Endothelial cell (in vitro differentiated cells): ENCODE measurements at regions not wholly inside any gene's neighbourhood (a gene's known extent, or its start where the extent isn't known, plus 50 kb on each side); places are given as distances from the start of the nearest gene placed in this dataset.

Source experiments
- DNase-seq: peaks from one replicate; pipeline ENCODE4 v3.0.0; 2021; ENCODE audit warnings: low spot score
- H3K27ac Mint-ChIP-seq: one replicate; pipeline ENCODE4 v1.8.0; 2021; ENCODE audit warnings: mixed read lengths, inconsistent platforms; ENCODE audit not compliant: unreplicated experiment
- H3K27me3 Mint-ChIP-seq: one replicate; pipeline ENCODE4 v1.8.0; 2021; ENCODE audit warnings: mild to moderate bottlenecking, moderate library complexity, mixed read lengths, inconsistent platforms; ENCODE audit not compliant: unreplicated experiment
- H3K36me3 Mint-ChIP-seq: one replicate; pipeline ENCODE4 v1.8.0; 2021; ENCODE audit warnings: mild to moderate bottlenecking, low read depth, mixed read lengths, inconsistent platforms; ENCODE audit not compliant: unreplicated experiment
- H3K4me1 Mint-ChIP-seq: one replicate; pipeline ENCODE4 v1.8.0; 2021; ENCODE audit warnings: mild to moderate bottlenecking, mixed read lengths, inconsistent platforms; ENCODE audit not compliant: unreplicated experiment
- H3K4me3 Mint-ChIP-seq: one replicate; pipeline ENCODE4 v1.8.0; 2021; ENCODE audit warnings: mild to moderate bottlenecking, mixed read lengths, inconsistent platforms; ENCODE audit not compliant: unreplicated experiment
- H3K9me3 Mint-ChIP-seq: one replicate; pipeline ENCODE4 v1.8.0; 2021; ENCODE audit warnings: mixed read lengths, inconsistent platforms; ENCODE audit not compliant: unreplicated experiment
- CTCF ChIP-seq: fragments of 200-600 bp; sonication (generic); IDR thresholded peaks from one replicate; pipeline ENCODE4 v1.5.0; 2021; ENCODE audit warnings: antibody characterized with exemption; ENCODE audit not compliant: unreplicated experiment

- Mint-ChIP-seq H3K27me3 (no peaks in the 10 kb centered on the region), H3K4me1 (no peaks in the 10 kb centered on the region), H3K4me3 (no peak overlapping the region), H3K9me3 (no peaks in the 10 kb centered on the region), H3K27ac (no peak overlapping the region), H3K36me3 (no peaks in the 10 kb centered on the region)
- no peak for TF ChIP-seq CTCF
- DNase-seq: no peak
Measured at GRCh38 chr3:103712320-103713008, 1277.6 kb downstream of the ZPLD1 start.

DNA sequence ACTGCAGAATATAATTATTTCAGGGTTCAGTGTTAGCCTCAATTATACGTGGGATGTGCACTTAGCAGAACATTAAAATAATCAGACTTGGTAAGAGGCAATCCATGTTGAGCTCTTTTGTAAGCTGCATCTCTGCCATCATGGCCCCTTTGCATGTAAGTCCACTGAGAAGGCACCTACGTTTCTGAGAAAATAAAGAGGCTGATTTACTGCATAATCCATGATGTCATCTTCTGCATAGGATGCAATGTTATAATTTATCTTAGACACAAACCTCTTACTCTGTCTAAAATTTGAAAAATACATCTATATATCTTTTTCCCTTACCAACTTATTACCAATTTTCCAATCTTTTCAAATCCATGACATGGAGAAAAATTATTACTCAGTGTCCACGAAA lies 1294.7 kb downstream of the ZPLD1 start:
- Mint-ChIP-seq H3K27me3 (peaks cover 2% of the 10 kb centered on the region), H3K4me1 (no peaks in the 10 kb centered on the region), H3K36me3 (no peaks in the 10 kb centered on the region), H3K27ac (no peak overlapping the region), H3K9me3 (no peaks in the 10 kb centered on the region), H3K4me3 (no peak overlapping the region)
- no peak for TF ChIP-seq CTCF
- no peak for DNase-seq

GRCh38 chr3:103730744-103731143 lies 1295.9 kb downstream of the ZPLD1 start:
- no peak overlapping the region for H3K4me3 Mint-ChIP-seq
- peaks cover 2% of the 10 kb centered on the region for H3K27me3 Mint-ChIP-seq
- no peak overlapping the region for H3K27ac Mint-ChIP-seq
- no peak for DNase-seq
- no peaks in the 10 kb centered on the region for H3K9me3 Mint-ChIP-seq
- TF ChIP-seq CTCF: no peak
- no peaks in the 10 kb centered on the region for H3K4me1 Mint-ChIP-seq
- no peaks in the 10 kb centered on the region for H3K36me3 Mint-ChIP-seq

- no peaks in the 10 kb centered on the region for H3K27me3 Mint-ChIP-seq
- no peak overlapping the region for H3K27ac Mint-ChIP-seq
- TF ChIP-seq CTCF: no peak
- no peak for DNase-seq
- H3K9me3 Mint-ChIP-seq: no peaks in the 10 kb centered on the region
- H3K4me1 Mint-ChIP-seq: no peaks in the 10 kb centered on the region
- H3K36me3 Mint-ChIP-seq: no peaks in the 10 kb centered on the region
- no peak overlapping the region for H3K4me3 Mint-ChIP-seq
Measured at GRCh38 chr3:103752986-103753385, 1318.2 kb downstream of the ZPLD1 start.

DNA sequence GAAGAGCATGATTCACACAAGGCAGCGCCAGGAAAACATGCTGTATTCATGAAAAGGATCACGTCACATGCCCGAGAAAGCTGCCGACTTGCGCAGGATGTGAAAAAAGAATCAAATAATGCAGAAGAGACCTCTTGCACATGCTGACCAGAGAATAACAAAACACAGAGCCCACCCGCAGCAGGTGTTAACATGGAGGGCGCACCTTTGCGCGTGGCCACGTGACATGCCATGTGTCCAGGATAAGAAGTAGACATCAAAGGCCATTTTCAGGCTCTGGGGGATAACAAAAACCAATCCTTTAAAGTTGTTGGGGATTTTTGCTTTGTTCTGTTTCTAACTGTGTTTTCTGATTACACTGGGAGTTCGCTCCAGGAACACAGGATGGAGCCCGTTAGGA lies 1332.8 kb downstream of the ZPLD1 start:
- no peak overlapping the region for H3K27ac Mint-ChIP-seq
- no peak for TF ChIP-seq CTCF

More for the DNA sequence above, 1332.8 kb downstream of the ZPLD1 start:
- no peaks in the 10 kb centered on the region for H3K36me3 Mint-ChIP-seq
- H3K27me3 Mint-ChIP-seq: peaks cover 1% of the 10 kb centered on the region
- H3K4me3 Mint-ChIP-seq: no peak overlapping the region
- no peaks in the 10 kb centered on the region for H3K4me1 Mint-ChIP-seq
- H3K9me3 Mint-ChIP-seq: no peaks in the 10 kb centered on the region
- no peak for DNase-seq
